ENCODE measurements at regions not wholly inside any gene's neighbourhood (a gene's known extent, or its start where the extent isn't known, plus 50 kb on each side); places are given as distances from the start of the nearest gene placed in this dataset.

DNA sequence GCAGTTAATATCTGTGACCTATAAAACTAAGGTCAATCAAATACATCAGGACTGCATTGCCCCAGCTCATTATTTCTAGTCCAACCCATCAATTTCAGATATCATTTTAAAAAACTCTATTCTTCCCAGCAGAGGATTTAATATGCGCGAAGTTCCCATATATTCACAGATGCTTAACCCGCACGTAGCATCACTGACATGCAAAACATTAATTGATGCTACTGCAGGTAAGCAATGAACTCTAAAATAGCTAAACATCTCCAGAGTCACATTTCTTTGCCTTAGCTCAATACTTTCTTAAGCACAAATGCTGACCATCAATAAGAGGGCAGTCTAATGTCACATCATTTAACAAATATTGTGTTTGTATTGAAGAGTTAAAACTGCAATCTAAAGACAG, 586.6 kb upstream of the CDH18 start:
- TF ChIP-seq, protein P1, sequence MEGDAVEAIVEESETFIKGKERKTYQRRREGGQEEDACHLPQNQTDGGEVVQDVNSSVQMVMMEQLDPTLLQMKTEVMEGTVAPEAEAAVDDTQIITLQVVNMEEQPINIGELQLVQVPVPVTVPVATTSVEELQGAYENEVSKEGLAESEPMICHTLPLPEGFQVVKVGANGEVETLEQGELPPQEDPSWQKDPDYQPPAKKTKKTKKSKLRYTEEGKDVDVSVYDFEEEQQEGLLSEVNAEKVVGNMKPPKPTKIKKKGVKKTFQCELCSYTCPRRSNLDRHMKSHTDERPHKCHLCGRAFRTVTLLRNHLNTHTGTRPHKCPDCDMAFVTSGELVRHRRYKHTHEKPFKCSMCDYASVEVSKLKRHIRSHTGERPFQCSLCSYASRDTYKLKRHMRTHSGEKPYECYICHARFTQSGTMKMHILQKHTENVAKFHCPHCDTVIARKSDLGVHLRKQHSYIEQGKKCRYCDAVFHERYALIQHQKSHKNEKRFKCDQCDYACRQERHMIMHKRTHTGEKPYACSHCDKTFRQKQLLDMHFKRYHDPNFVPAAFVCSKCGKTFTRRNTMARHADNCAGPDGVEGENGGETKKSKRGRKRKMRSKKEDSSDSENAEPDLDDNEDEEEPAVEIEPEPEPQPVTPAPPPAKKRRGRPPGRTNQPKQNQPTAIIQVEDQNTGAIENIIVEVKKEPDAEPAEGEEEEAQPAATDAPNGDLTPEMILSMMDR (IDR thresholded peaks at IDR 0.05), result no peak
- no peak for TF ChIP-seq POLR2A (IDR thresholded peaks at IDR 0.05)
- TF ChIP-seq POLR2AphosphoS5 (IDR thresholded peaks at IDR 0.05), result no peak
